SK-N-MC (cell line): ENCODE measurements at regions not wholly inside any gene's neighbourhood (a gene's known extent, or its start where the extent isn't known, plus 50 kb on each side); places are given as distances from the start of the nearest gene placed in this dataset.

Experiments used
- EZH2 ChIP-seq: fragments of 200-600 bp; sonication (generic); IDR thresholded peaks from one replicate; pipeline ENCODE4 v1.6.1; 2017; ENCODE audit warnings: antibody characterized with exemption
- POLR2AphosphoS5 ChIP-seq: IDR thresholded peaks from 2 replicates; pipeline ENCODE4 v1.6.1; 2012; ENCODE audit warnings: mild to moderate bottlenecking, low read depth, low read length, borderline replicate concordance

GRCh38 chr14:30456296-30456695 is 102.7 kb upstream of the G2E3 start:
- TF ChIP-seq POLR2AphosphoS5 = no peak
- TF ChIP-seq EZH2 = no peak
